ENCODE measurements at regions not wholly inside any gene's neighbourhood (a gene's known extent, or its start where the extent isn't known, plus 50 kb on each side); places are given as distances from the start of the nearest gene placed in this dataset.

DNA sequence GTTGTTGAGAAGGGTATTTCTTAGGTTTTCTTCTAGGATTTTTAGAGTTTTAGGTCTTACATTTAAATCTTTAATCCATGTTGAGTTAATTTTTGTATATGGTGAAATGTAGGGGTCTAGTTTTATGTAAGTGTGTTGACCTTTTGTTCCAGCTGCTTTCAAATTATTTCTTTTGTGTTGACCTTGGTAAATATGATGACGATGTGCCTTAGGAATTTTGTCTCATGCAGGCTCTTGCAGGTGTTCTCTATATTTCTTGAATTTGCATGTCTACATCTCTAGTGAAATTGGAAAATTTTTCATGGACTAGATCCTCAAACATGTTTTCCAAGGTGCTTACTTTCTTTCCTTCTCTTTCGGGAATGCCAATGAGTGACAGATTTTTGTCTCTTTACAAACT is 1609.3 kb upstream of the ZEB2 start:
- Histone ChIP-seq H4K20me1 (ENCODE audit: insufficient read depth) (no peaks in the 10 kb centered on the region), H3K4me2 (no peak overlapping the region), H3K27me3 (ENCODE audit: insufficient read depth, low read depth) (no peaks in the 10 kb centered on the region), H2AFZ (no peak overlapping the region), H3F3A (ENCODE audit: insufficient read depth, low read depth) (no peaks in the 10 kb centered on the region), H3K9me3 (ENCODE audit: insufficient read depth, low read depth) (no peaks in the 10 kb centered on the region), H3K36me3 (ENCODE audit: low read depth) (no peaks in the 10 kb centered on the region), H3K79me2 (ENCODE audit: low read depth) (no peaks in the 10 kb centered on the region), H3K27ac (no peak overlapping the region), H3K4me1 (replicated peaks; ENCODE audit: insufficient read depth) (no peaks in the 10 kb centered on the region), H3K4me3 (no peak overlapping the region), H3K9me2 (ENCODE audit: insufficient read depth) (no peaks in the 10 kb centered on the region)
- POLR2A ChIA-PET (ENCODE audit: unreplicated experiment): no interaction called here
- no TSS peak for BruUV-seq (replicated peaks)
- intact Hi-C loops (cut with micrococcal nuclease; ENCODE audit: unreplicated experiment): no loop called here
- no peak for DNase-seq
- CTCF ChIA-PET: no interaction called here
- TF ChIP-seq, protein P1, sequence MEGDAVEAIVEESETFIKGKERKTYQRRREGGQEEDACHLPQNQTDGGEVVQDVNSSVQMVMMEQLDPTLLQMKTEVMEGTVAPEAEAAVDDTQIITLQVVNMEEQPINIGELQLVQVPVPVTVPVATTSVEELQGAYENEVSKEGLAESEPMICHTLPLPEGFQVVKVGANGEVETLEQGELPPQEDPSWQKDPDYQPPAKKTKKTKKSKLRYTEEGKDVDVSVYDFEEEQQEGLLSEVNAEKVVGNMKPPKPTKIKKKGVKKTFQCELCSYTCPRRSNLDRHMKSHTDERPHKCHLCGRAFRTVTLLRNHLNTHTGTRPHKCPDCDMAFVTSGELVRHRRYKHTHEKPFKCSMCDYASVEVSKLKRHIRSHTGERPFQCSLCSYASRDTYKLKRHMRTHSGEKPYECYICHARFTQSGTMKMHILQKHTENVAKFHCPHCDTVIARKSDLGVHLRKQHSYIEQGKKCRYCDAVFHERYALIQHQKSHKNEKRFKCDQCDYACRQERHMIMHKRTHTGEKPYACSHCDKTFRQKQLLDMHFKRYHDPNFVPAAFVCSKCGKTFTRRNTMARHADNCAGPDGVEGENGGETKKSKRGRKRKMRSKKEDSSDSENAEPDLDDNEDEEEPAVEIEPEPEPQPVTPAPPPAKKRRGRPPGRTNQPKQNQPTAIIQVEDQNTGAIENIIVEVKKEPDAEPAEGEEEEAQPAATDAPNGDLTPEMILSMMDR (conservative IDR thresholded peaks at IDR 0.05): no peak
- no peak for TF ChIP-seq EZH2 (IDR thresholded peaks at IDR 0.05; ENCODE audit: low read depth)

DNA sequence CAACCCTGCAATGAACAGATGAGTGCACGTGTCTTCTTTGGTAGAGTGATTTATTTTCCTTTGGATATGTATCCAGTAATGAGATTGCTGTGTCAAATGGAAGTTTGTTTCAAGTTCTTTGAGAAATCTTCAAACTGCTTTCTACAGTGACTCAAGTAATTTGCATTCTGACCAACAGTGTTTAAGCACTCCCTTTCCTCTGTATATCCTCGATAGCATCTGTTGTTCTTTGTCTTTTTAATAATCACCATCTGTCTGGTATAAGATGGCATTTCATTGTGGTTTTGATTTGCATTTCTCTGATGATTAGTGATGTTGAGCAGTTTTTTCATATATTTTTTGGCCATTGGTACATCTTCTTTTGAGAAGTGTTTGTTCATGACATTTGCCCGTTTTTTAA is 1608.3 kb upstream of the ZEB2 start:
- no peak for DNase-seq
- Histone ChIP-seq H3K27me3 (ENCODE audit: insufficient read depth, low read depth) (no peaks in the 10 kb centered on the region), H3K4me3 (no peak overlapping the region), H3K36me3 (ENCODE audit: low read depth) (no peaks in the 10 kb centered on the region), H2AFZ (no peak overlapping the region), H3K9me2 (ENCODE audit: insufficient read depth) (no peaks in the 10 kb centered on the region), H3K9me3 (ENCODE audit: insufficient read depth, low read depth) (no peaks in the 10 kb centered on the region), H4K20me1 (ENCODE audit: insufficient read depth) (no peaks in the 10 kb centered on the region), H3K79me2 (ENCODE audit: low read depth) (no peaks in the 10 kb centered on the region), H3K27ac (no peak overlapping the region), H3K4me1 (replicated peaks; ENCODE audit: insufficient read depth) (no peaks in the 10 kb centered on the region), H3K4me2 (no peak overlapping the region), H3F3A (ENCODE audit: insufficient read depth, low read depth) (no peaks in the 10 kb centered on the region)
- BruUV-seq (replicated peaks): no TSS peak
- ChIA-PET POLR2A (ENCODE audit: unreplicated experiment) (no interaction called here), CTCF (no interaction called here)
- no peak for TF ChIP-seq EZH2 (IDR thresholded peaks at IDR 0.05; ENCODE audit: low read depth)
- TF ChIP-seq, protein P1 (conservative IDR thresholded peaks at IDR 0.05): no peak
- intact Hi-C loops (cut with micrococcal nuclease; ENCODE audit: unreplicated experiment): no loop called here

DNA sequence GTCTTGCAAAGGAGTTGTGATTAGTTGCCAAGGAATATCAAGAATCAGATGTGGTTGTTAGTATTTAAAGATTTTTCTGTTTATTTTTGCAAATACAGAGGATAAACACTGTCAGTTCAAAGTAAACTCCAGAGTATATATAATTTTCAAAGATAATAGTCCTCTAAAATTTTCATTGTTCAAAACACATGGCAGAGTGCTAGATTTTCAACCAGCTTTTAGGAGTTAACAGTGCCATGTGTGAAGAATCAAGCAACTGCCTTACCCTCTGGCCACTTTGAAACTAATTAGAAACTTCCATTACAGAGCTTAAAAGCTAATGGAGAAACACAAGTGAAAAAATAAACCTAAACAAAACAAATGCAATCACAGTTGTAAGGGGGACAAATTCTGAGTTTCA is 1605.6 kb upstream of the ZEB2 start:
- H3K27ac ChIP-seq: no peak overlapping the region
- no peaks in the 10 kb centered on the region for H4K20me1 ChIP-seq (ENCODE audit: insufficient read depth)
- no peaks in the 10 kb centered on the region for H3K9me3 ChIP-seq (ENCODE audit: insufficient read depth, low read depth)
- H3K36me3 ChIP-seq (ENCODE audit: low read depth): no peaks in the 10 kb centered on the region
- H3K4me3 ChIP-seq: no peak overlapping the region
- intact Hi-C loops (cut with micrococcal nuclease; ENCODE audit: unreplicated experiment): no loop called here
- H3K27me3 ChIP-seq (ENCODE audit: insufficient read depth, low read depth): no peaks in the 10 kb centered on the region
- H3F3A ChIP-seq (ENCODE audit: insufficient read depth, low read depth): no peaks in the 10 kb centered on the region
- TF ChIP-seq, protein P1 (conservative IDR thresholded peaks at IDR 0.05): no peak
- no peak for TF ChIP-seq EZH2 (IDR thresholded peaks at IDR 0.05; ENCODE audit: low read depth)
- H3K79me2 ChIP-seq (ENCODE audit: low read depth): no peaks in the 10 kb centered on the region
- no peaks in the 10 kb centered on the region for H3K4me1 ChIP-seq (replicated peaks; ENCODE audit: insufficient read depth)
- ChIA-PET POLR2A (ENCODE audit: unreplicated experiment) (no interaction called here), CTCF (no interaction called here)
- no peak overlapping the region for H3K4me2 ChIP-seq
- BruUV-seq (replicated peaks): no TSS peak
- DNase-seq: no peak
- no peaks in the 10 kb centered on the region for H3K9me2 ChIP-seq (ENCODE audit: insufficient read depth)
- no peak overlapping the region for H2AFZ ChIP-seq
